DND-41 (cell line): ENCODE measurements at regions not wholly inside any gene's neighbourhood (a gene's known extent, or its start where the extent isn't known, plus 50 kb on each side); places are given as distances from the start of the nearest gene placed in this dataset.

Experiments
- CTCF ChIP-seq: IDR thresholded peaks from 2 replicates; pipeline ENCODE4 v1.5.1; 2012; ENCODE audit warnings: borderline replicate concordance, low read length, moderate library complexity, mild to moderate bottlenecking; ENCODE audit not compliant: poor library complexity, severe bottlenecking; ENCODE audit errors: extremely low read depth
- EZH2 ChIP-seq: IDR thresholded peaks from 3 replicates; pipeline ENCODE4 v1.6.1; 2012; ENCODE audit warnings: borderline replicate concordance, low read depth, mild to moderate bottlenecking, moderate library complexity, low read length, inconsistent platforms; ENCODE audit not compliant: severe bottlenecking

- TF ChIP-seq CTCF = no peak
- TF ChIP-seq EZH2 = no peak
These were observed 64.9 kb upstream of the CPEB4 start for GRCh38 chr5:173823274-173823644.
